Stomach (tissue), 4 donors: ENCODE measurements at regions not wholly inside any gene's neighbourhood (a gene's known extent, or its start where the extent isn't known, plus 50 kb on each side); places are given as distances from the start of the nearest gene placed in this dataset.

Experiments used
- CTCF ChIP-seq, 7 experiments: fragments of 450-650 bp in 4 of 7; fragments of 200-600 bp in 3 of 7; sonication (generic) in 3 of 7; IDR thresholded peaks; one replicate each; pipeline ENCODE4 v1.5.1; 2016 to 2019; ENCODE audit warnings: antibody characterized with exemption in 7 of 7, control low read depth in 2 of 7, mild to moderate bottlenecking in 1 of 7
- EP300 ChIP-seq: sonication (generic); formaldehyde crosslinking; IDR thresholded peaks from one replicate; pipeline ENCODE4 v1.6.1; 2017; ENCODE audit warnings: antibody characterized with exemption
- POLR2A ChIP-seq, 4 donors: fragments of 450-650 bp; IDR thresholded peaks; one replicate each; pipeline ENCODE4 v1.6.1; 2016; ENCODE audit warnings: antibody characterized with exemption in 4 of 4, control low read depth in 2 of 4, mild to moderate bottlenecking in 1 of 4, moderate library complexity in 1 of 4
- POLR2AphosphoS5 ChIP-seq, 3 donors: sonication (generic); formaldehyde crosslinking; IDR thresholded peaks; one replicate each; pipeline ENCODE4 v1.6.1; 2016; ENCODE audit warnings: antibody characterized with exemption in 3 of 3

GRCh38 chr15:97143592-97144376, 813.3 kb downstream of the NR2F2 start:
- TF ChIP-seq CTCF (IDR thresholded peaks at IDR 0.05) (no peak), POLR2A (IDR thresholded peaks at IDR 0.05) (no peak), POLR2AphosphoS5 (IDR thresholded peaks at IDR 0.05) (no peak), EP300 (no peak)
